Neural cell (in vitro differentiated cells): ENCODE measurements at regions not wholly inside any gene's neighbourhood (a gene's known extent, or its start where the extent isn't known, plus 50 kb on each side); places are given as distances from the start of the nearest gene placed in this dataset.

Experiments
- H2AFZ ChIP-seq: fragments of 200-600, 300-800 bp; sonication (generic), shearing (Covaris generic); 2 replicates; pipeline ENCODE4 v1.6.0; 2014; ENCODE audit warnings: low read depth, mild to moderate bottlenecking, antibody characterized with exemption, low read length, moderate library complexity
- H3F3A ChIP-seq: fragments of 200-600 bp; shearing (Covaris generic); 2 replicates; pipeline ENCODE4 v1.6.1; 2016; ENCODE audit warnings: mild to moderate bottlenecking, moderate library complexity, mixed read lengths, antibody characterized with exemption, low read length; ENCODE audit not compliant: insufficient read depth, poor library complexity, severe bottlenecking
- H3K27ac ChIP-seq: fragments of 200-600, 300-800 bp; sonication (generic), shearing (Covaris generic); 2 replicates; pipeline ENCODE4 v1.5.1; 2014; ENCODE audit warnings: mild to moderate bottlenecking, low read length, moderate library complexity
- H3K27me3 ChIP-seq: fragments of 300-800, 200-600 bp; sonication (generic), shearing (Covaris generic); 2 replicates; pipeline ENCODE4 v1.6.0; 2014; ENCODE audit warnings: mild to moderate bottlenecking, low read depth, low read length, moderate library complexity; ENCODE audit not compliant: insufficient read depth
- H3K36me3 ChIP-seq: fragments of 300-800, 200-600 bp; sonication (generic), shearing (Covaris generic); 2 replicates; pipeline ENCODE4 v1.5.1; 2014; ENCODE audit warnings: mild to moderate bottlenecking, antibody characterized with exemption, low read length, moderate library complexity; ENCODE audit not compliant: insufficient read depth
- H3K4me2 ChIP-seq: fragments of 300-800, 200-600 bp; sonication (generic), shearing (Covaris generic); 2 replicates; pipeline ENCODE4 v1.6.0; 2014; ENCODE audit warnings: mild to moderate bottlenecking, low read length
- H3K4me3 ChIP-seq: fragments of 300-800, 200-600 bp; sonication (generic), shearing (Covaris generic); 2 replicates; pipeline ENCODE4 v1.5.1; 2014; ENCODE audit warnings: mild to moderate bottlenecking, low read length, moderate library complexity
- H3K79me2 ChIP-seq: fragments of 200-600 bp; shearing (Covaris generic); replicated peaks from 2 replicates; pipeline ENCODE4 v1.6.0; 2014; ENCODE audit warnings: mild to moderate bottlenecking, low read length, moderate library complexity; ENCODE audit not compliant: insufficient read depth
- H3K9ac ChIP-seq: fragments of 300-800, 200-600 bp; sonication (generic), shearing (Covaris generic); 2 replicates; pipeline ENCODE4 v1.6.1; 2016; ENCODE audit warnings: mild to moderate bottlenecking, low read length, mixed read lengths
- H3K9me2 ChIP-seq: fragments of 200-600 bp; shearing (Covaris generic); 2 replicates; pipeline ENCODE4 v1.6.1; 2016; ENCODE audit warnings: mild to moderate bottlenecking, low read length, mixed read lengths; ENCODE audit not compliant: insufficient read depth
- H3K9me3 ChIP-seq: fragments of 200-600, 300-800 bp; sonication (generic), shearing (Covaris generic); 2 replicates; pipeline ENCODE4 v1.6.1; 2016; ENCODE audit warnings: mild to moderate bottlenecking, mixed run types, low read length, moderate library complexity, mixed read lengths
- H4K20me1 ChIP-seq: fragments of 200-600 bp; shearing (Covaris generic); 2 replicates; pipeline ENCODE4 v1.6.1; 2016; ENCODE audit warnings: mild to moderate bottlenecking, mixed run types; ENCODE audit not compliant: insufficient read depth
- EP300 ChIP-seq: fragments of 450-650 bp; conservative IDR thresholded peaks from 2 replicates; pipeline ENCODE4 v1.6.1; 2014; ENCODE audit warnings: antibody characterized with exemption, mild to moderate bottlenecking, moderate library complexity; ENCODE audit not compliant: poor library complexity, severe bottlenecking
- EZH2 ChIP-seq: fragments of 200-600, 300-800 bp; shearing (Covaris generic), sonication (generic); IDR thresholded peaks from 2 replicates; pipeline ENCODE4 v1.6.1; 2014; ENCODE audit warnings: antibody characterized with exemption, low read length, borderline replicate concordance, mild to moderate bottlenecking; ENCODE audit not compliant: insufficient read depth, poor library complexity, severe bottlenecking
- MXI1 ChIP-seq: fragments of 450-650 bp; conservative IDR thresholded peaks from 2 replicates; pipeline ENCODE4 v1.6.1; 2014; ENCODE audit warnings: antibody characterized with exemption, mild to moderate bottlenecking; ENCODE audit not compliant: poor library complexity, severe bottlenecking
- POLR2AphosphoS5 ChIP-seq: IDR thresholded peaks from 2 replicates; pipeline ENCODE4 v1.6.1; 2012
- RAD21 ChIP-seq: fragments of 450-650 bp; conservative IDR thresholded peaks from 2 replicates; pipeline ENCODE4 v1.6.1; 2014; ENCODE audit warnings: antibody characterized with exemption, mild to moderate bottlenecking, moderate library complexity
- REST ChIP-seq: IDR thresholded peaks from 2 replicates; pipeline ENCODE4 v1.6.1; 2012; ENCODE audit warnings: borderline replicate concordance
- SMC3 ChIP-seq: fragments of 450-650 bp; conservative IDR thresholded peaks from 2 replicates; pipeline ENCODE4 v1.6.1; 2014; ENCODE audit warnings: antibody characterized with exemption, mild to moderate bottlenecking, moderate library complexity; ENCODE audit not compliant: poor library complexity
- TAF1 ChIP-seq: IDR thresholded peaks from 2 replicates; pipeline ENCODE4 v1.6.1; 2012; ENCODE audit warnings: low read depth
- TF ChIP-seq, protein P1 (sequence below): fragments of 450-650 bp; IDR thresholded peaks from 2 replicates; pipeline ENCODE4 v1.5.1; 2014; ENCODE audit warnings: antibody characterized with exemption, mild to moderate bottlenecking, moderate library complexity; ENCODE audit not compliant: poor library complexity, severe bottlenecking

DNA sequence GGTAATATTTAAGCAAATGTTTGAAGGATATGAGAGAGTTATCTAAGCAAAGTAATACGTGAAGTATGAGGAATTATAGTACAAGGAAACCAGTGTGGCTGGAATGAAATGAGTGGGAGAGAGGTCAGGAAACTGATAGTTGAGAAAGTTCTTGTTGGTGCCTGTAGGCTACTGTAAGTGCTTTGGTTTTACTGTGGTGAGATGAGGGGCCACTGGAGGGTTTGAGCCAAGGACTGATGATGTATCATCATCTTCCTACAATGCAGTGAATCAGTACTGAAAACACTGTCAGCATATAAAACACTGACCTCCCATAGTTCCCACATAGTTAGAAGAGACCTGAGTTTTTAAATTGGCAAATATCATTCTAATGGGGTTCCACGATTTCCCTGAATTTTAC, 367.5 kb upstream of the CTSO start:
- H3K4me3 ChIP-seq, result no peak overlapping the region
- no peaks in the 10 kb centered on the region for H3K36me3 ChIP-seq
- H3K4me2 ChIP-seq, result no peak overlapping the region
- TF ChIP-seq TAF1 (no peak), EP300 (no peak), POLR2AphosphoS5 (no peak), REST (no peak), RAD21 (no peak), SMC3 (no peak), MXI1 (no peak), EZH2 (no peak)
- TF ChIP-seq, protein P1, sequence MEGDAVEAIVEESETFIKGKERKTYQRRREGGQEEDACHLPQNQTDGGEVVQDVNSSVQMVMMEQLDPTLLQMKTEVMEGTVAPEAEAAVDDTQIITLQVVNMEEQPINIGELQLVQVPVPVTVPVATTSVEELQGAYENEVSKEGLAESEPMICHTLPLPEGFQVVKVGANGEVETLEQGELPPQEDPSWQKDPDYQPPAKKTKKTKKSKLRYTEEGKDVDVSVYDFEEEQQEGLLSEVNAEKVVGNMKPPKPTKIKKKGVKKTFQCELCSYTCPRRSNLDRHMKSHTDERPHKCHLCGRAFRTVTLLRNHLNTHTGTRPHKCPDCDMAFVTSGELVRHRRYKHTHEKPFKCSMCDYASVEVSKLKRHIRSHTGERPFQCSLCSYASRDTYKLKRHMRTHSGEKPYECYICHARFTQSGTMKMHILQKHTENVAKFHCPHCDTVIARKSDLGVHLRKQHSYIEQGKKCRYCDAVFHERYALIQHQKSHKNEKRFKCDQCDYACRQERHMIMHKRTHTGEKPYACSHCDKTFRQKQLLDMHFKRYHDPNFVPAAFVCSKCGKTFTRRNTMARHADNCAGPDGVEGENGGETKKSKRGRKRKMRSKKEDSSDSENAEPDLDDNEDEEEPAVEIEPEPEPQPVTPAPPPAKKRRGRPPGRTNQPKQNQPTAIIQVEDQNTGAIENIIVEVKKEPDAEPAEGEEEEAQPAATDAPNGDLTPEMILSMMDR, result no peak
- H3F3A ChIP-seq, result no peaks in the 10 kb centered on the region
- H4K20me1 ChIP-seq, result no peaks in the 10 kb centered on the region
- H3K27ac ChIP-seq, result no peak overlapping the region
- H2AFZ ChIP-seq, result no peak overlapping the region
- H3K79me2 ChIP-seq, result no peaks in the 10 kb centered on the region
- H3K9me3 ChIP-seq, result no peaks in the 10 kb centered on the region
- H3K9me2 ChIP-seq, result no peaks in the 10 kb centered on the region
- H3K9ac ChIP-seq, result no peak overlapping the region
- H3K27me3 ChIP-seq, result no peaks in the 10 kb centered on the region

DNA sequence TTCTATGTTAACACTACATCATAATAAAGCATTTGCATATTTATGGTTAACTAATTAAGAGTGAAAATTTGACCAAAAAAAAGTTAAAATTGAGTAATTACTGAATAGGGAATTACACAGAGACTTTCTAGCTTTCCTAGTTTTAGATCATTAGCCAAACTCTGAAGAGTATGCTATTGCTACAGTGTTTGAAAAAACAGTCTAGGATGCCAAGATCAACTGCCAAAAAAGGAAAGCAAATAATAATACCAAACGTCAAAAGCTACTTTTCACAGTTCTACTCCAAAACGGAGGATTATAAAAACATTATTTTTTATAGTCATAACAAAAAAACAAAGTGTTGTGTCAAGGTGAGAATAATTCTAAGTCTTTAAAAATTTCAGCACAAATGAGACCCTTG, 359.8 kb upstream of the CTSO start:
- no peak overlapping the region for H3K4me3 ChIP-seq
- no peak overlapping the region for H3K27ac ChIP-seq
- TF ChIP-seq EP300, result no peak
- TF ChIP-seq MXI1, result no peak
- TF ChIP-seq, protein P1, result no peak
- no peak for TF ChIP-seq REST
- no peak for TF ChIP-seq EZH2
- TF ChIP-seq RAD21, result no peak
- TF ChIP-seq SMC3, result no peak
- no peak for TF ChIP-seq POLR2AphosphoS5
- TF ChIP-seq TAF1, result no peak
- H3K9me2 ChIP-seq, result no peaks in the 10 kb centered on the region
- no peaks in the 10 kb centered on the region for H3K36me3 ChIP-seq
- H4K20me1 ChIP-seq, result no peaks in the 10 kb centered on the region
- no peak overlapping the region for H3K4me2 ChIP-seq
- H3K9me3 ChIP-seq, result no peaks in the 10 kb centered on the region
- no peak overlapping the region for H3K9ac ChIP-seq
- H2AFZ ChIP-seq, result no peak overlapping the region
- no peaks in the 10 kb centered on the region for H3K79me2 ChIP-seq
- H3K27me3 ChIP-seq, result no peaks in the 10 kb centered on the region
- no peaks in the 10 kb centered on the region for H3F3A ChIP-seq
